ENCODE measurements at regions not wholly inside any gene's neighbourhood (a gene's known extent, or its start where the extent isn't known, plus 50 kb on each side); places are given as distances from the start of the nearest gene placed in this dataset.

DNA sequence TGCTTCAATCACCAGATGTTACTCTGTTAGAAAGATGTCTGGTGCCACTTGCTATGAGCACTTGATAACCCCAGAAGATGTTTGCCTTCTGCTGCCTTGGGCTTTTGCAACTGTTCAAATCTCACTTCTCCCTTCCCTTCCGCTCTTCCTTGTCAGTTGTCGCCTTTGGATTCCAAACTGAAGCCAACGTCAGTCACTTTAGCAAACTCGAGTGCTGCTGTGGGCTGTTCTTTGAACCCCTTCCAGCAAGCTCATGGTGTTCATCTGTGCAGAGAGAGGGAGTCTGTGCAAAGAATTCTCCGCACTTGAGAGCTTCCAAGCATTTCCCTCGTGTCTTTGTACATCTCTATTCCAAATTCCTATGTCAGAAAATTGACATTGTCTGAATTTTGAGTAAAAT is 879.4 kb downstream of the CDH11 start:
- Histone ChIP-seq H3K27me3 (no peaks in the 10 kb centered on the region), H3K4me3 (no peak overlapping the region), H3K36me3 (no peaks in the 10 kb centered on the region), H3K9me3 (peaks cover 0 to 5% of the 10 kb centered on the region in 2 donors), H3K4me1 (no peaks in the 10 kb centered on the region), H3K27ac (no peak overlapping the region)
- TF ChIP-seq POLR2A (IDR thresholded peaks at IDR 0.05): no peak
- TF ChIP-seq, protein P1, sequence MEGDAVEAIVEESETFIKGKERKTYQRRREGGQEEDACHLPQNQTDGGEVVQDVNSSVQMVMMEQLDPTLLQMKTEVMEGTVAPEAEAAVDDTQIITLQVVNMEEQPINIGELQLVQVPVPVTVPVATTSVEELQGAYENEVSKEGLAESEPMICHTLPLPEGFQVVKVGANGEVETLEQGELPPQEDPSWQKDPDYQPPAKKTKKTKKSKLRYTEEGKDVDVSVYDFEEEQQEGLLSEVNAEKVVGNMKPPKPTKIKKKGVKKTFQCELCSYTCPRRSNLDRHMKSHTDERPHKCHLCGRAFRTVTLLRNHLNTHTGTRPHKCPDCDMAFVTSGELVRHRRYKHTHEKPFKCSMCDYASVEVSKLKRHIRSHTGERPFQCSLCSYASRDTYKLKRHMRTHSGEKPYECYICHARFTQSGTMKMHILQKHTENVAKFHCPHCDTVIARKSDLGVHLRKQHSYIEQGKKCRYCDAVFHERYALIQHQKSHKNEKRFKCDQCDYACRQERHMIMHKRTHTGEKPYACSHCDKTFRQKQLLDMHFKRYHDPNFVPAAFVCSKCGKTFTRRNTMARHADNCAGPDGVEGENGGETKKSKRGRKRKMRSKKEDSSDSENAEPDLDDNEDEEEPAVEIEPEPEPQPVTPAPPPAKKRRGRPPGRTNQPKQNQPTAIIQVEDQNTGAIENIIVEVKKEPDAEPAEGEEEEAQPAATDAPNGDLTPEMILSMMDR (IDR thresholded peaks at IDR 0.05): no peak
- TF ChIP-seq POLR2AphosphoS5 (IDR thresholded peaks at IDR 0.05): no peak
- no peak for TF ChIP-seq EP300 (IDR thresholded peaks at IDR 0.05; ENCODE audit: low read depth)
- DNase-seq: no peak
- intact Hi-C loops (cut with DNase I; ENCODE audit: low total_unique reads): no loop called here
- WGBS, 2 donors (ENCODE audit: low coverage in 1 of 2): 66 to 74% methylated on average over 3 to 6 of the region's 6 CpGs
- in situ Hi-C loops (cut with MboI; ENCODE audit: low pct_ligation_motif_present in 1 of 4, low pct_unique_long_range_greater_than_20kb in 1 of 4, low sequenced_read_pairs in 3 of 4): no loop called here

DNA sequence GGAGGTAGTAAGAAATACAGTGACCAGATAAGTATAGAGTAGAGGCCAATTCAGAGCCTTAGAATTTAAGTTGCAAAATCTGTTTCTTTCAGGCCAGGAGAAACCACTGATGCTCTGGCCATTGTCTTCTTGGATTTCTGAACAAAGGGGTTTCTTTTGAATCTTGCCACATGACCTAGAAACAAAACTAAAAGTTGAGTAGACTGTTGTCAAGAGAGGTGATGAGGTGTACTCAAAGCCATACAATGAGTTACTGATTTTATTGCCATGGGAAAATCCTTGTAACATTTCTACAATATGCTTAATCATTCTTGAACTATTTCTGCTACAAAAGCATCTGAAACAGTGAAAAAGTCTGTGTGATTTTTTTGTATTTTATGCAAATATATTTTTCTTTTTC is 881.3 kb downstream of the CDH11 start:
- peaks cover 0 to 5% of the 10 kb centered on the region in 2 donors for H3K9me3 ChIP-seq
- H3K27ac ChIP-seq: no peak overlapping the region
- TF ChIP-seq EP300 (IDR thresholded peaks at IDR 0.05; ENCODE audit: low read depth): no peak
- TF ChIP-seq POLR2A (IDR thresholded peaks at IDR 0.05): no peak
- TF ChIP-seq POLR2AphosphoS5 (IDR thresholded peaks at IDR 0.05): no peak
- TF ChIP-seq, protein P1 (IDR thresholded peaks at IDR 0.05): no peak
- H3K4me3 ChIP-seq: no peak overlapping the region
- no peak for DNase-seq
- no peaks in the 10 kb centered on the region for H3K27me3 ChIP-seq
- no peaks in the 10 kb centered on the region for H3K4me1 ChIP-seq
- intact Hi-C loops (cut with DNase I; ENCODE audit: low total_unique reads) (no loop called here), in situ Hi-C loops (cut with MboI; ENCODE audit: low pct_ligation_motif_present in 1 of 4, low pct_unique_long_range_greater_than_20kb in 1 of 4, low sequenced_read_pairs in 3 of 4) (no loop called here)
- H3K36me3 ChIP-seq: no peaks in the 10 kb centered on the region

DNA sequence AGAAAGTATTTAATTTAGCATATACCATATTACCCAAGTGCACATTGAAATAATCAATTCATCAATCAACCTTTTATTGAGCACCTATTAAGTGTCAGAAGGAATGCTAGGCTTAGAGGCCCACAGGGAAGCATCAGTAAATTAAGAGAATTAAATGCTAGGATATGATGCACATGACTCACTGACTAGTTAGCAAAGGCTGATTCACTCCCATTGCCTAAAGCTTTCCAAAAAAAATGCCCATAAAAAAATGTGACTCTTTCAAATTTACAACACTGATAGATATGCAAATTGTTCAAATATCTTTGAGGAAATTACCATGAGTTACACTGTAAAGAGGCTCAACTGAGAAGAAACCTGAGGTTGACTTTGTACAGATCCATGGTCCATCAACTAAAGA is 883.3 kb downstream of the CDH11 start:
- H3K27me3 ChIP-seq: no peaks in the 10 kb centered on the region
- no peak for DNase-seq
- TF ChIP-seq POLR2AphosphoS5 (IDR thresholded peaks at IDR 0.05): no peak
- intact Hi-C loops (cut with DNase I; ENCODE audit: low total_unique reads): no loop called here
- H3K27ac ChIP-seq: no peak overlapping the region
- no peaks in the 10 kb centered on the region for H3K36me3 ChIP-seq
- H3K4me1 ChIP-seq: no peaks in the 10 kb centered on the region
- H3K9me3 ChIP-seq: no peaks in the 10 kb centered on the region
- in situ Hi-C loops (cut with MboI; ENCODE audit: low pct_ligation_motif_present in 1 of 4, low pct_unique_long_range_greater_than_20kb in 1 of 4, low sequenced_read_pairs in 3 of 4): no loop called here
- no peak overlapping the region for H3K4me3 ChIP-seq

DNA sequence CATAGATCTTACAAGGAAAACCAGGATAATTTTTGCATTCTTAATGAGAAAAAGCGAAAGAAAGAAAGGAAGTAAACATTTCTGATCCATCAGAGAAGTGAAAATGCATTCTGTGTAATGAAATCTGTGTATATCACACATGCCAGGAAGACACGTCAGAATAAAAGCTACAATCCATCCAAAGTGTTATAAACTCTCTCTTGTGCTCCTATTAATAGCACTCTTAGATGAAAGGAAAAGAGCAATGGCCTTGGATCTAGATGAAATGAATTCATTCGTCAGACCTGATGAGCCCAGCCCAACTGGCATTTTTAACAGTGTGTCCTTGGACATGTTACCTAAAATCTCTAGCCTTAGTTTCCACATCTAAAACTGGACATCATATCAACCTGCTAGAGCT is 885.5 kb downstream of the CDH11 start:
- Histone ChIP-seq H3K9me3 (no peaks in the 10 kb centered on the region), H3K27me3 (no peaks in the 10 kb centered on the region), H3K36me3 (no peaks in the 10 kb centered on the region), H3K27ac (no peak overlapping the region), H3K4me3 (no peak overlapping the region), H3K4me1 (no peaks in the 10 kb centered on the region)
- TF ChIP-seq POLR2A (IDR thresholded peaks at IDR 0.05) (no peak), EP300 (IDR thresholded peaks at IDR 0.05; ENCODE audit: low read depth) (no peak), POLR2AphosphoS5 (IDR thresholded peaks at IDR 0.05) (no peak)
- TF ChIP-seq, protein P1 (IDR thresholded peaks at IDR 0.05): no peak
- intact Hi-C loops (cut with DNase I; ENCODE audit: low total_unique reads) (no loop called here), in situ Hi-C loops (cut with MboI; ENCODE audit: low pct_ligation_motif_present in 1 of 4, low pct_unique_long_range_greater_than_20kb in 1 of 4, low sequenced_read_pairs in 3 of 4) (no loop called here)
- WGBS, 2 donors (ENCODE audit: low coverage in 1 of 2): 43 to 53% methylated on average over 3 of the region's 3 CpGs
- DNase-seq: no peak

DNA sequence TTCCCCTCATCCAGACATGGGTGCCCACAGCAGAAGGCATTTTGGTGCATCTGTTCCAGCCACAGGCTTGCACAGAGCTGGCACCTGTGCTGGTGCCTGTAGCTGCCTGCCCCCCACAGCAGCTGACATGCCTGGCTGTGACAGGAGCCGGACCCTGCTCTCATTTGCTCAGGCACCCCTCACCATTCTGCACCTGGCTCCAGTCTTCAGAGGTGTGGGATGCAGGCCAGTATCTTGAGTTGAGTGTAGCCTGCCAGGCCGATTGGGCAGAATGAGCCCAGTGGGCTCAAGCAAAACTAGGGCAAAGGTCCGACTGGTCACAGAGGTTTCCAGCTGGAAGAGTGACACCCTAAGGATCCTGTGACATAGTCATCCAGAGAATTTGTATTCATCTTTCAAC is 887.7 kb downstream of the CDH11 start:
- TF ChIP-seq, protein P1 (IDR thresholded peaks at IDR 0.05): no peak
- TF ChIP-seq EP300 (IDR thresholded peaks at IDR 0.05; ENCODE audit: low read depth): no peak
- TF ChIP-seq POLR2A (IDR thresholded peaks at IDR 0.05): no peak
- no peak for TF ChIP-seq POLR2AphosphoS5 (IDR thresholded peaks at IDR 0.05)
- Histone ChIP-seq H3K27me3 (no peaks in the 10 kb centered on the region), H3K36me3 (no peaks in the 10 kb centered on the region), H3K4me3 (no peak overlapping the region), H3K27ac (no peak overlapping the region), H3K4me1 (no peaks in the 10 kb centered on the region), H3K9me3 (no peaks in the 10 kb centered on the region)
- 76% methylated on average over 3 of the region's 3 CpGs; no CpG with 5 or more reads in 1 of the 2 donors for WGBS, 2 donors (ENCODE audit: low coverage in 1 of 2)
- no peak for DNase-seq
- intact Hi-C loops (cut with DNase I; ENCODE audit: low total_unique reads) (no loop called here), in situ Hi-C loops (cut with MboI; ENCODE audit: low pct_ligation_motif_present in 1 of 4, low pct_unique_long_range_greater_than_20kb in 1 of 4, low sequenced_read_pairs in 3 of 4) (no loop called here)

All from transverse colon (tissue), 4 donors.